ENCODE measurements at regions not wholly inside any gene's neighbourhood (a gene's known extent, or its start where the extent isn't known, plus 50 kb on each side); places are given as distances from the start of the nearest gene placed in this dataset.

GRCh38 chr16:9286930-9287329 is 195.5 kb downstream of the HAPSTR1 start:
- H3K27ac ChIP-seq (ENCODE audit: low read depth): no peak overlapping the region
- 0 out of 2 replicates have a peak, but pooled peaks cover 2% of the 10 kb centered on the region for H3K9me2 ChIP-seq (ENCODE audit: insufficient read depth)
- H3K27ac Mint-ChIP-seq: no peak overlapping the region
- no peak for DNase-seq (ENCODE audit: low spot score)
- peaks cover 4% of the 10 kb centered on the region for H3K27me3 Mint-ChIP-seq (ENCODE audit: insufficient read depth, low read depth, poor library complexity)
- no peak for ATAC-seq
- no peaks in the 10 kb centered on the region for H3K79me2 ChIP-seq (replicated peaks; ENCODE audit: insufficient read depth)
- H3K4me1 Mint-ChIP-seq: no peaks in the 10 kb centered on the region
- no peaks in the 10 kb centered on the region for H4K20me1 ChIP-seq (replicated peaks; ENCODE audit: insufficient read depth)
- H3K4me3 ChIP-seq: no peak overlapping the region
- no peaks in the 10 kb centered on the region for H3K36me3 ChIP-seq (ENCODE audit: insufficient read depth)
- no peak for TF ChIP-seq REST (IDR thresholded peaks at IDR 0.05; ENCODE audit: unreplicated experiment)
- no peak for TF ChIP-seq EZH2phosphoT487 (IDR thresholded peaks at IDR 0.05; ENCODE audit: unreplicated experiment)
- TF ChIP-seq CREB1 (CRISPR knock-in tag; IDR thresholded peaks at IDR 0.05; ENCODE audit: low read depth): no peak
- no peak for TF ChIP-seq ETS1 (IDR thresholded peaks at IDR 0.05)
- TF ChIP-seq JUNB (IDR thresholded peaks at IDR 0.05; ENCODE audit: unreplicated experiment): no peak
- TF ChIP-seq ZNF114 (CRISPR knock-in tag; IDR thresholded peaks at IDR 0.05): no peak
- no peak for TF ChIP-seq STAT1 (IDR thresholded peaks at IDR 0.05; ENCODE audit: unreplicated experiment)
- TF ChIP-seq EZH2 (IDR thresholded peaks at IDR 0.05; ENCODE audit: low read depth, unreplicated experiment): no peak
- TF ChIP-seq ZNF331 (CRISPR knock-in tag; IDR thresholded peaks at IDR 0.05; ENCODE audit: low read depth): no peak
- no peak for TF ChIP-seq CTCF (conservative IDR thresholded peaks at IDR 0.05; ENCODE audit: low read depth in 2 of 2)
- no peak for TF ChIP-seq NANOG (IDR thresholded peaks at IDR 0.05; ENCODE audit: borderline replicate concordance)
- no peak for TF ChIP-seq POLR2AphosphoS5 (IDR thresholded peaks at IDR 0.05; ENCODE audit: low read depth)
- no peak for TF ChIP-seq ZNF462 (CRISPR knock-in tag; IDR thresholded peaks at IDR 0.05)
- H3K4me3 Mint-ChIP-seq: no peak overlapping the region
- H3F3A ChIP-seq (replicated peaks; ENCODE audit: low read depth): no peaks in the 10 kb centered on the region
- no peak overlapping the region for H3K4me2 ChIP-seq
- H3K9me3 Mint-ChIP-seq: peaks cover 5% of the 10 kb centered on the region; the same call in 2 of the 3 replicates
- H2AFZ ChIP-seq: no peak overlapping the region
- H3K27me3 ChIP-seq (ENCODE audit: insufficient read depth): no peaks in the 10 kb centered on the region
- no peaks in the 10 kb centered on the region for H3K36me3 Mint-ChIP-seq (ENCODE audit: low read depth)
- no peaks in the 10 kb centered on the region for H3K4me1 ChIP-seq (ENCODE audit: insufficient read depth)
